CD4-positive, alpha-beta T cell treated with Interleukin-6 for 4 hours (primary cell): ENCODE measurements at regions not wholly inside any gene's neighbourhood (a gene's known extent, or its start where the extent isn't known, plus 50 kb on each side); places are given as distances from the start of the nearest gene placed in this dataset.

Experiments
- DNase-seq: peaks from one replicate; pipeline ENCODE4 v3.0.0-alpha.2; 2020; ENCODE audit warnings: mixed read lengths

GRCh38 chr6:122308074-122308473 is 91.4 kb upstream of the HSF2 start:
- DNase-seq = no peak

DNA sequence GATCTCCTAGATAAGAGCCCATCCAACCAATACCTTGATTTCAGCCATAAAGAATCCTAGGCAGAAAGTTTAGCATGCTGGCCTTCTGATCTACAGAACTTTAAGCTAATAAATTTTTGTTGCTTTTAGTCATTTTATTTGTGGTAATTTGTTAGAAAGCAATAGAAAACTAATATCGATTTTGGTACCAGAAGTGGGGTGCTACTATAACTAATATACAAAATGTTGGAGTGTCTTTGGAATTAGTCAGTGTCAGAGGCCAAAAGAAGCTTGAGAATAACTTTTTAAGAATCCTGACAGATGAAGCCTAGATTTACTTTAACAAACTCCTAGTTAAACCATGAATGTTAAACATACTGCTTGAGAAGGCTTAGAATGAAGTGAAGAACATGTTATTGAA is 83.6 kb upstream of the HSF2 start:
- no peak for DNase-seq

GRCh38 chr6:122322824-122323223 is 76.6 kb upstream of the HSF2 start:
- no peak for DNase-seq

DNA sequence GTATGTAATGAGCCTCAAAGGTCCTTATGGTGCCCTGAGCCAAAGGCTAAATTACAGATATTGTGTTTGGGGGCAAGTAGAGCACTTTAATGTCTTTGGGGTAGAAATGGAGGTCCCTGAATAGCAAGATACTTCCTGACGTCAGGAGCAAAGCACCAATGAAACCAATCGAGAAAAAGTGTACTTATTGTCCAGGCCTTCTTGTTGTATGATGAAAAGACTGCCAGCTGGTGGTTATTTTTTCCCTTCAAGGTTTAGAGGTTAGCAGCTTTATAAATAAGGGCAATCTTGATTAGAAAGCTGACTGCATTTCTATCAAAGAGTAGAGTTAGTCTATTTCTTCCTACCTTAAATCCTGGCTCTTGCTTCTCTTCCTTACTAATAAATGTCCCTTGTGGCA is 76.1 kb upstream of the HSF2 start:
- no peak for DNase-seq

DNA sequence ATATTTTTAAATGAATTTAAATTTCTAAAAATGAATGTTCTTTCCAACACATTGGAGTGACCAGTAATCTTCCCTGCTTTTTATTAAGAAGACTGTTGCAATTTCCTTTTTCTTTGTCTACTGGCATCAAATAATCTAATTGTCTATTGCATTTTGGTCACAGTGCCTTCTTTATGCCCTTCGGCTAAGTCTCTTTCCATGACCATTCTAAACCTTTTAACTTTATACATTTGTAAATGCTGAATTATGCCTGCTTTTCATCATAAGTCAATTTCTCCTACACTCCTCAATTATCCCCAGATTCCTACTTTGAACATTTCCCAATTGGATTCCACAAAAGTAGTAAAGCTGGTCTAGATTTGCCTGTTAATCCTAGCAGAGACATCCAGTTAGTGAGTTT is 69.1 kb upstream of the HSF2 start:
- DNase-seq = no peak

DNA sequence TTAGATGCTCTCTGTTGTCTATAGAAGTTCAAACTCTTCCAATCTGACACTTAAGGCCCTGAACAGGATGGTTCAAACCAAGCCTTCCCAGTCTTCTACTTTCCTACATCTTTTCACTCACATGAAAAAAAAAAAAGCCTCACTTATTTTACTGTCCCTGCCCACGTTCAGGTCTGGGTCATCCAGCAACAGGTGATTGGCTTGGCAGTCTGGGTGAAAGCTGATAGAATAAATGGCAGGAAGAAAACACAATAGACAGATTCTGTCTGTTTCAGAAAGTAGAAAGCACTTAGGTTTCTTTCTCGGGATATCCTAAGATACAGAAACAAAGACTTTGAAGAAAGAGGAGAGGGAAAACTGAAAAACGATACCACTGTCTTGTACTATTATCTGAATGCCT is 61.8 kb upstream of the HSF2 start:
- DNase-seq = no peak

- DNase-seq = no peak
These were observed 59.8 kb upstream of the HSF2 start for GRCh38 chr6:122339661-122340060.

DNA sequence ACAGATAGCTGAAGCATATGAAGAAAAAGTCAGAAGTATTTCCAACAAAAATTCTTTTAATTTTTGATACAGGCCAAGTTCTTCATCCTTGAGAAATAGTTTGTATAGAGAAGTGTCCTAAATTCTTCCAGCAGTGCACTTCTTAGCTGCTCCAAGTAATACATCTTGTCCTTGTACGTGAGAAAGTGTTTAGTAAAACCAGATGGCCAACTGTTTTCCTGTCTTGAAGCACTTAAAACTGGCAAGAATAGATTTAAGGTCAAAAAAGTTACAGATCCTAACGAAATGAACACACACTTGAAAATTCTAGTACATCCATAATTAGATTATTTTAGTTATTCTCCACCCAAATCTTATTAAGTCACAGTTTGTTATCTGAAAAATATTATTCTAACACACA is 52.2 kb upstream of the HSF2 start:
- no peak for DNase-seq

GRCh38 chr6:122347751-122348150 is 51.7 kb upstream of the HSF2 start:
- DNase-seq = no peak
